GM12801 (cell line): ENCODE measurements at regions not wholly inside any gene's neighbourhood (a gene's known extent, or its start where the extent isn't known, plus 50 kb on each side); places are given as distances from the start of the nearest gene placed in this dataset.

Source experiments
- TF ChIP-seq, protein P1 (sequence below): IDR thresholded peaks from one replicate; pipeline ENCODE4 v1.5.1; 2011; ENCODE audit warnings: control low read depth; ENCODE audit not compliant: insufficient read length; ENCODE audit errors: extremely low read depth

DNA sequence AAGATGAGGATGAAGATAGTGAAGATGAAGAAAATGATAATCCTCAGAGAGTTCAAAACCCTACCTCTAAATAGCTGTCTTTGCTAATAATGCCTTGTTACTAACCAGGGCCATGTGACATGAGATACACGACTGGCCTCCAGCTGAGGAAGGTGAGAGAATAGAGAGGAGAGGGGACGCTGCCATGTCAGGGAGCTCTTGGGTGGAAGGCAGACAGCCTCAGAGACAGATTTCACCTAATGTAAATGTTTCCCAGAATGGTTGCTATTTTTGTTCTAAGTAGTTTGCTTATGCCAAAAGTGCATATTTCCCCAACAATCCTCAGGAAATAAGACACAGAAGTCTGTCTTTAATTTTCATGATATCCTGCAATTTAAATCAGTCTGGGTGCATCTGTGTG, 138.4 kb downstream of the ELOVL4 start:
- TF ChIP-seq, protein P1, sequence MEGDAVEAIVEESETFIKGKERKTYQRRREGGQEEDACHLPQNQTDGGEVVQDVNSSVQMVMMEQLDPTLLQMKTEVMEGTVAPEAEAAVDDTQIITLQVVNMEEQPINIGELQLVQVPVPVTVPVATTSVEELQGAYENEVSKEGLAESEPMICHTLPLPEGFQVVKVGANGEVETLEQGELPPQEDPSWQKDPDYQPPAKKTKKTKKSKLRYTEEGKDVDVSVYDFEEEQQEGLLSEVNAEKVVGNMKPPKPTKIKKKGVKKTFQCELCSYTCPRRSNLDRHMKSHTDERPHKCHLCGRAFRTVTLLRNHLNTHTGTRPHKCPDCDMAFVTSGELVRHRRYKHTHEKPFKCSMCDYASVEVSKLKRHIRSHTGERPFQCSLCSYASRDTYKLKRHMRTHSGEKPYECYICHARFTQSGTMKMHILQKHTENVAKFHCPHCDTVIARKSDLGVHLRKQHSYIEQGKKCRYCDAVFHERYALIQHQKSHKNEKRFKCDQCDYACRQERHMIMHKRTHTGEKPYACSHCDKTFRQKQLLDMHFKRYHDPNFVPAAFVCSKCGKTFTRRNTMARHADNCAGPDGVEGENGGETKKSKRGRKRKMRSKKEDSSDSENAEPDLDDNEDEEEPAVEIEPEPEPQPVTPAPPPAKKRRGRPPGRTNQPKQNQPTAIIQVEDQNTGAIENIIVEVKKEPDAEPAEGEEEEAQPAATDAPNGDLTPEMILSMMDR, result no peak

DNA sequence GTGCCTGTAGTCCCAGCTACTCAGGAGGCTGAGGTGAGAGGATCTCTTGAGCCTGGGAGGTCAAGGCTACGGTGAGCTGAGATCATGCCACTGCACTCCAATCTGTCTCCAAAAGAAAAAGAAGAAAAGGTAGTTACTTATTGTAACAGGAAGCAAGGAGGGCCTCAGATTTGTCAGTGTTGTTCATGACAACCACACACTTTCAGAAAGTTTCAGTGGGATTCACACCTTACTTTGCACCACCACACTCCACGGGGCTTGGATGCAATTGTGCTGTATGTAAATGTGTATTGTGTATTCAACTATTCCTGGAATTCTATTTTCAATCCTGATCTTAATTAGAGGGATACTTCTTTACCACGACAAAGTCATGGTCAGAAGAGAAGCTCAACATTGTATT, 142.6 kb downstream of the ELOVL4 start:
- TF ChIP-seq, protein P1, result no peak

DNA sequence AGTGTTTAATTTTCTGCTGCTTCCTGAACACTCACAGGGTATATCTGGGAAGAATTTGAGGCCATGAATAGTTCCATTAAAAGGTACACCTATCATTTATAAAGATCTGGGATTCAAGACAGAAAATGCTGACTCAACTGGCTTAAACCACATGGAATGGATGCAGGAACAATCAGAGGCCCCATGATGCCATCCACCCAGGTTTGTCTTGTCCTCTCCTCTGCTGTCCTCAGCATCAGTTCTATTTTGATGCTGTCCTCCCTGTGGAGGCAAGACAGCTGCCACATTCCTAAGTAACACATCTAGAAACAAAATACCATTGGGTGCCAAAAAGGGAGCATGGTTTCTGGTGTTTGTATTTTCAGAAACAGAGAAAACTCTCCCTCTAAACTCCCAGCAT, 143.4 kb downstream of the ELOVL4 start:
- TF ChIP-seq, protein P1, result no peak

DNA sequence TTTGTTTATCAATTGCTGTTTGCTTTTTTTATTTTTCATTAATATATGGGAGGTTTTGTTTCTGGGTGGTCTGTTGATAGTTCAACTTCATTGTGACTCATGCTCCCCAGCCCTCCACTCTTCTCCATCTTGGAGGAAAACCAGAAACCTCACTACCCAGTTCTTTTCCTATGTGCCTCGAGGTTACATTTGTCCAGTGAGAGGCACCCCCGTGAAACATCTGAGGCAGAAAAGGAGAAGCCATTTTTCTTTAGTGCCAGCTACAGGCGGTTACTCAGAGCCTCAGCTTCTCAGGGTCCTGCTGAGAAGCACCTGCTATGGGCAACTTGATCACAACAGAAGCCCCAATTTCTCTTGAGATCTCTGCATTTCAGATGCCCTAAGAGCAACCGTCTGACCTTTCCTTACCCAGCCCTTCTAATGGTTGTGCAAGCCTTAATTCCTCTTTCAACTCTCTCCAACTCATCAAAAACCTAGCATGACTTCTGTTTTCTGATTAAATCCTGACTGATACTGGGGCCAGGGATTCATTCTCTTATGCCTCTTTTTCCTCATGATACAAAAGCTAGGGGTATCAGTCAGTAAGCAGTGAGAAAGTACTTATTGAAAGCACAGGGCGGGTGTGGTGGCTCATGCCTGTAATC, 144.6 kb downstream of the ELOVL4 start:
- TF ChIP-seq, protein P1, result no peak

DNA sequence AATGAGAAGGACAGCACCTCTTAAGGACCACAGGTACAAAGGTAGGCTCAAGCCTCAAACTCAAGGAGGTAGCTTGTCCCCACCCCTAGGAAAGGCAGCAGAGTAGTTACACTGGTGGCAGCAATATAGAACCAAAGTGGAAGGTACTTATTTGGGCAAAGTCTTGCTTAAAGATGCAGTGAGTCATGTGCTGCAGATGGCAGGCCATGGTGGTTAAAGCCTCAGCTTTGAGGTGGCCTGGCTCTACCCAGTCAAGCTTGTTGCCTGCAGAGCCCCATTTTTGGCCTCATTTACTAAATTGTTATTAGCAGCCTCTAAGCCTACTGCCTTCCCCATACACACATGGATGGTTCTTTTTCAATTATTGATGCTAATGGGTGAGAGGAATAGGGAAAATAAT, 146.0 kb downstream of the ELOVL4 start:
- TF ChIP-seq, protein P1, result no peak

DNA sequence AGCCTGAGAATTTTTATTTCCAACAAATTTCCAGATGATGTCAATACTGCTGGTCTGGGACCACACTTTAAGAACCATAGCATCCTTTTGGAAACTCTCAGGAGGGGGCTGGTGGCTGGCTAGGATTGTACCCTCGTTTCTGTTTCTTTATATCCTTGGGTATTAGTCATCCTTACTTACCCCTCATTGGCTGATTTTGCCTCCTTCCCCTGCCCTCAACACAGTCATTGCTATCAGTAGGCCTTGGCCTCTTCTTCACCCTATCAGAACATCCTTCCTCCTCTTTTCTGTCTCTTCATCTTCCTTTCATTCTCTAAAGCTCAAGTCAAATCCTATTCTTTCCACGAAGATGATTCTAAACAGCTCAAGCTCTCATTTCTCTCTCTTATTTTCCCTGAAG, 148.5 kb downstream of the ELOVL4 start:
- TF ChIP-seq, protein P1, result no peak

DNA sequence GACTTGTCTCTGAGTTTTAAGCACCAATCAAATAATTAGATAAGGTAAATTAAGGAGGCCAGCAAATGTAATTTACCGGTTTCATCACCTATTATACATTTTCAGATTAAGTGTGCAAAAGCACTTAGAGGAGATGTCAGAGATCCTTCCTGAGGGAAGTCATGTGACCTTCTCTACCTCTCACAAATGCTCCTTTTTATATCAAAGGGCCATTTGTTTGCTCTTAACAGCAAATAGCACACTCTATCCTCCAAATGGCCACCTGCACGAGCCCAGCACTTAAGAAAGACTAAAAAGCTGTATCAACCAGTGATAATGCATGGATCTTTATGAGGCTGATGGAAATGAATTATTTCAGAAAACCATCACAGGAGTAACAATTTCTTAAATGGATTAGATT, 149.4 kb downstream of the ELOVL4 start:
- TF ChIP-seq, protein P1, result no peak
